Fibroblast of lung (primary cell): ENCODE measurements at regions not wholly inside any gene's neighbourhood (a gene's known extent, or its start where the extent isn't known, plus 50 kb on each side); places are given as distances from the start of the nearest gene placed in this dataset.

ENCODE experiments used
- EZH2 ChIP-seq: IDR thresholded peaks from 2 replicates; pipeline ENCODE4 v1.5.1; 2012; ENCODE audit warnings: low read length, control low read depth, mild to moderate bottlenecking; ENCODE audit errors: missing control alignments
- TF ChIP-seq, protein P1 (sequence below), 2 donors: IDR thresholded peaks in 1 of 2; conservative IDR thresholded peaks in 1 of 2; 1 replicate in 1 of 2; 2 replicates in 1 of 2; pipeline ENCODE4 v1.5.1; 2011 to 2012; ENCODE audit warnings: low read length in 2 of 2, control low read depth in 1 of 2, inconsistent platforms in 1 of 2, low read depth in 1 of 2, mild to moderate bottlenecking in 1 of 2

DNA sequence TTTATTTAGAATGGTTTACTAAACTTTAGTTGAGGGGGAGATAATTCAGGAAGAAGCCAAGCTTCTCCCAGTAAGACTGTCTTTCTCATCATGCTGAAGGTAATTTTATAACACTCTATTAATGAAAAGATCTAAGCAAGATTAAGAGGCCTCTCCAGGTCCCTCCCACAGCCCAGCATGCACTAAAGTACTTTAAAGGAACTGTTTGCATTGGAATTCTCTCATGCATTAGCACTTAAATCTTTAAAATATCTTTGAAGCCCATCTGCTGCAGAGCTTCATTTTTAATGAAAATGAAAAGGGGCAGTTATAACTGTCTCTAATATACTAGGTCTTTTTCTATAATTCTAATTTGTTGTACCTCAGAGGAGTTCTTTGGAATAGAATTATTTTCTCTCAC, 1379.1 kb upstream of the ADGRL4 start:
- TF ChIP-seq, protein P1, sequence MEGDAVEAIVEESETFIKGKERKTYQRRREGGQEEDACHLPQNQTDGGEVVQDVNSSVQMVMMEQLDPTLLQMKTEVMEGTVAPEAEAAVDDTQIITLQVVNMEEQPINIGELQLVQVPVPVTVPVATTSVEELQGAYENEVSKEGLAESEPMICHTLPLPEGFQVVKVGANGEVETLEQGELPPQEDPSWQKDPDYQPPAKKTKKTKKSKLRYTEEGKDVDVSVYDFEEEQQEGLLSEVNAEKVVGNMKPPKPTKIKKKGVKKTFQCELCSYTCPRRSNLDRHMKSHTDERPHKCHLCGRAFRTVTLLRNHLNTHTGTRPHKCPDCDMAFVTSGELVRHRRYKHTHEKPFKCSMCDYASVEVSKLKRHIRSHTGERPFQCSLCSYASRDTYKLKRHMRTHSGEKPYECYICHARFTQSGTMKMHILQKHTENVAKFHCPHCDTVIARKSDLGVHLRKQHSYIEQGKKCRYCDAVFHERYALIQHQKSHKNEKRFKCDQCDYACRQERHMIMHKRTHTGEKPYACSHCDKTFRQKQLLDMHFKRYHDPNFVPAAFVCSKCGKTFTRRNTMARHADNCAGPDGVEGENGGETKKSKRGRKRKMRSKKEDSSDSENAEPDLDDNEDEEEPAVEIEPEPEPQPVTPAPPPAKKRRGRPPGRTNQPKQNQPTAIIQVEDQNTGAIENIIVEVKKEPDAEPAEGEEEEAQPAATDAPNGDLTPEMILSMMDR (conservative IDR thresholded peaks at IDR 0.05 in 1 of 2, IDR thresholded peaks at IDR 0.05 in 1 of 2; ENCODE audit: low read depth in 1 of 2, low read length in 2 of 2): no peak
- TF ChIP-seq EZH2: no peak
